Heart left ventricle (tissue), 16 donors: ENCODE measurements at regions not wholly inside any gene's neighbourhood (a gene's known extent, or its start where the extent isn't known, plus 50 kb on each side); places are given as distances from the start of the nearest gene placed in this dataset.

Source experiments
- ATAC-seq, 4 donors: fragments of 200-7000 bp; cut with Tn5 transposase; one replicate each; pipeline ENCODE4 v1.9.1; 2020 to 2022; ENCODE audit warnings: moderate library complexity in 4 of 4, mild to moderate bottlenecking in 3 of 4, moderate number of reproducible peaks in 1 of 4
- DNase-seq, 5 donors: peaks; one replicate each; pipeline ENCODE4 v3.0.0-alpha.2; 2020
- H3K27ac ChIP-seq, 12 donors: fragments of 200-600 bp; sonication (generic) in 4 of 12; one replicate each; pipeline versions ENCODE4 v1.5.0 to v1.8.0; 2016 to 2022; ENCODE audit warnings: mild to moderate bottlenecking in 2 of 12
- H3K27me3 ChIP-seq, 9 donors: fragments of 200-600 bp; sonication (generic) in 2 of 9; one replicate each; pipeline versions ENCODE4 v1.5.1 to v1.8.0; 2016 to 2022; ENCODE audit warnings: mild to moderate bottlenecking in 3 of 9
- H3K36me3 ChIP-seq, 9 donors: fragments of 200-600 bp; sonication (generic) in 2 of 9; one replicate each; pipeline versions ENCODE4 v1.5.0 to v1.8.0; 2018 to 2022; ENCODE audit warnings: mild to moderate bottlenecking in 2 of 9
- H3K4me1 ChIP-seq, 12 donors: fragments of 200-600 bp; sonication (generic) in 4 of 12; one replicate each; pipeline versions ENCODE4 v1.5.0 to v1.8.0; 2016 to 2022; ENCODE audit warnings: mild to moderate bottlenecking in 3 of 12
- H3K4me3 ChIP-seq, 12 donors: fragments of 200-600 bp; sonication (generic) in 4 of 12; one replicate each; pipeline versions ENCODE4 v1.5.0 to v1.8.0; 2017 to 2022; ENCODE audit warnings: mild to moderate bottlenecking in 9 of 12, moderate library complexity in 4 of 12
- H3K9me3 ChIP-seq, 12 donors: fragments of 200-600 bp; sonication (generic) in 4 of 12; one replicate each; pipeline versions ENCODE4 v1.5.0 to v1.8.0; 2016 to 2022; ENCODE audit warnings: mild to moderate bottlenecking in 1 of 12
- POLR2A ChIP-seq, 2 donors: fragments of 450-650 bp; IDR thresholded peaks; one replicate each; pipeline ENCODE4 v1.6.1; 2017; ENCODE audit warnings: antibody characterized with exemption in 2 of 2, mild to moderate bottlenecking in 2 of 2, moderate library complexity in 2 of 2
- WGBS, 4 donors: extraction: QIAGEN DNeasy Blood & Tissue Kit in 2 of 4; methylation state at CpG; one replicate each; pipeline versions ENCODE4 v1.1.5 to v1.1.7; 2013 to 2018; 5-methylcytosine and 5-hydroxymethylcytosine counted together
- intact Hi-C, 10 donors: fragments of 100-400 bp; cut with DNase I; formaldehyde crosslinking; loops; one replicate each; pipeline versions ENCODE4 v1.11.1 to v1.14.2; 2022
- TF ChIP-seq, protein P1 (sequence below), 12 donors: fragments of 200-600 bp; sonication (generic) in 4 of 12; IDR thresholded peaks; one replicate each; pipeline versions ENCODE4 v1.5.0 to v1.8.0; 2018 to 2022; ENCODE audit warnings: antibody characterized with exemption in 12 of 12, mild to moderate bottlenecking in 5 of 12
- donor health status: ischemic (EF 13 %, LVEDD 7.1; RV severe dilation, severe dysfunction).
- donor health status: healthy with polysubstance abuse.
- donor health status: DM: no; HTN: yes; CAD: no.
- donor health status: DM: no; HTN: no; CAD: no.
- donor health status: ischemic (EF 25% LVEDD 6.9; RV normal size, moderate dysfunction).
- donor health status: ischemic (EF 25% LVEDD 5.7; RV mildly dilated, moderate dysfunction).
- donor health status: healthy.
- donor health status: DM: yes; HTN: yes; CAD: no.
- donor health status: ischemic (EF 35%, LVEDD 5.7; RV mildly dilated, moderate dysfunction).
- donor health status: nonischemic (EF 11% LVEDD 7.7; RV severe dilation, severe dysfunction).
- donor health status: DM: yes; HTN: yes; CAD: no.
- donor health status: PGD.
- donor health status: ischemic (EF 29% LVEDD 5.4; RV normal size, mild dysfunction).
- donor health status: nonischemic (EF 23%, LVEDD 6.1; RV moderate dilation, normal function).

DNA sequence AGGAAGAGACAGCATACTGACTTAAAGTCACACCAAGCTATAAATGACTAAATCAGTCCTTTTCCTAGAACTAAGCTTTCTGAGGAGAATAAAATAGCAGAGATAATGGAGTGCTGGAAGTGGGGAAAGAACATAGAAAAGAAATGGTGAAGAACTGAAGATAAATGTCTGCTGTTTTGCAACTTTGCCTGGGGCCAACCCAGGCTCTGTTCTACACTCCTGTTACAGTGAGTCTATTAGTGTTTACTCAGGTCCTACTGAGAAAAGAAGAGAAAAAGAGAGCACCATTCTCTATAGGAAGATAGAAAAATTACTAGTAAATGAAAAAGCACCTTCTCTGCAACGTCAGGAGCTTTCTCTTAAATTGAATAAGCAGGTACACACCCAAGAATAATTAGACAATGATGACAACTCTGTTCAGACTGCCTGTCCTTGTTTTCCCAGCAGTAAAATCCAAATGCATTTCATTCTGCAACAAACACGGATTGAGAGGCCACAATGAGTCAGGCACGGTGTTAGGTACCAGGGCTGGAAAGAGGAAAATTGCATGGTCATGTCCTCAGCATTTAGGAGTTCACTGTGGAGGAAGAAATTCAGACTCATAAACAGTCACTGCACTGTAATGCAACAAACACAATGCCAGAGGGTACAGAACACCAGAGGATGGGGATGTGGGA is 139.4 kb upstream of the CAMK1G start:
- Histone ChIP-seq H3K4me1 (no peaks in the 10 kb centered on the region), H3K36me3 (no peaks in the 10 kb centered on the region), H3K27me3 (no peaks in the 10 kb centered on the region), H3K9me3 (peaks cover 0 to 6% (median 0%) of the 10 kb centered on the region in 12 donors), H3K4me3 (no peak overlapping the region), H3K27ac (no peak overlapping the region)
- DNase-seq (no peak), ATAC-seq (no peak)
- TF ChIP-seq POLR2A (IDR thresholded peaks at IDR 0.05): no peak
- TF ChIP-seq, protein P1, sequence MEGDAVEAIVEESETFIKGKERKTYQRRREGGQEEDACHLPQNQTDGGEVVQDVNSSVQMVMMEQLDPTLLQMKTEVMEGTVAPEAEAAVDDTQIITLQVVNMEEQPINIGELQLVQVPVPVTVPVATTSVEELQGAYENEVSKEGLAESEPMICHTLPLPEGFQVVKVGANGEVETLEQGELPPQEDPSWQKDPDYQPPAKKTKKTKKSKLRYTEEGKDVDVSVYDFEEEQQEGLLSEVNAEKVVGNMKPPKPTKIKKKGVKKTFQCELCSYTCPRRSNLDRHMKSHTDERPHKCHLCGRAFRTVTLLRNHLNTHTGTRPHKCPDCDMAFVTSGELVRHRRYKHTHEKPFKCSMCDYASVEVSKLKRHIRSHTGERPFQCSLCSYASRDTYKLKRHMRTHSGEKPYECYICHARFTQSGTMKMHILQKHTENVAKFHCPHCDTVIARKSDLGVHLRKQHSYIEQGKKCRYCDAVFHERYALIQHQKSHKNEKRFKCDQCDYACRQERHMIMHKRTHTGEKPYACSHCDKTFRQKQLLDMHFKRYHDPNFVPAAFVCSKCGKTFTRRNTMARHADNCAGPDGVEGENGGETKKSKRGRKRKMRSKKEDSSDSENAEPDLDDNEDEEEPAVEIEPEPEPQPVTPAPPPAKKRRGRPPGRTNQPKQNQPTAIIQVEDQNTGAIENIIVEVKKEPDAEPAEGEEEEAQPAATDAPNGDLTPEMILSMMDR (IDR thresholded peaks at IDR 0.05): no peak
- intact Hi-C loops: no loop called here
- 64 to 79% (median 69%) methylated on average over 3 of the region's 3 CpGs for WGBS, 4 donors

DNA sequence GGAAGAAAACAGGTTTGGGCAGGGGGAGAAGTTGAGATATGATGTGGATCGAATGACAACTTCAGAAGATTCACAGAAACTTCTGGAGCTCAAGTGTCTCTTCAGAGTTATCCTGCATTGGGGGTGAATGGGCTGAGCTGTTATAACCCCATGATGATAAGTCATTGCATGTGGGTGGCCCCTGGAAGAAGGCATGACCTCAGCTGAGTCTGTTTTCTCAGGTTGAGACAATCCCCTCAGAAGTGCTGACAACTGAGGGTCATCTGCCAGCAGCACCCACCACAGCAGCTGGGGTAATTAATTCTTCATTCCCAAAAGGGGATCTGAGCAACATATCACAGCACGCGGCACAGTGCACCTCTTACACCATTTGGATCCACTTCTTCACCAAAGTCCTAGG is 138.6 kb upstream of the CAMK1G start:
- intact Hi-C loops: no loop called here
- H3K9me3 ChIP-seq: peaks cover 0 to 4% (median 0%) of the 10 kb centered on the region in 12 donors
- H3K4me3 ChIP-seq: no peak overlapping the region
- TF ChIP-seq, protein P1 (IDR thresholded peaks at IDR 0.05): no peak
- TF ChIP-seq POLR2A (IDR thresholded peaks at IDR 0.05): no peak
- DNase-seq: no peak
- no peak overlapping the region for H3K27ac ChIP-seq
- H3K4me1 ChIP-seq: no peaks in the 10 kb centered on the region
- ATAC-seq: no peak
- 71 to 81% (median 77%) methylated on average over 3 of the region's 3 CpGs for WGBS, 4 donors
- no peaks in the 10 kb centered on the region for H3K36me3 ChIP-seq
- H3K27me3 ChIP-seq: no peaks in the 10 kb centered on the region

DNA sequence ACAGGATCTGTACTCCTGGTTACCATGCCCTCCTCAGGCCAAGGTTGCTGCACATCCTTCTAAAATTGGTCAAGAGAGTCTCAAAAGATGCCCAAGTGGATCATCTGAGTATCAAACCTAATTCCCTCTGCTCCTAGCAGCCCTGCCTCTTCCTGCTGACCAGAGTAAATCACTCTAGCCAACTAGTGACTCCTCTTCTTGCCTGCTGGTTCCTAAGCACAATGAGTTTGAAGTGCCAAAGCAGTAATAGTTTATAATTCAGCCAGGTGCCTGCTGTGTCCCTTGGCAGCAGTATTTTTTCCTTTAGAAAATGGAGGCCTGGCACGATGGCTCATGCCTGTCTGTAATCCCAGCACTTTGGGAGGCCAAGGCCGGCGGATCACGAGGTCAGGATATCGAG is 137.9 kb upstream of the CAMK1G start:
- no peak for DNase-seq
- Histone ChIP-seq H3K4me3 (no peak overlapping the region), H3K27ac (no peak overlapping the region), H3K9me3 (no peaks in the 10 kb centered on the region), H3K36me3 (no peaks in the 10 kb centered on the region), H3K27me3 (no peaks in the 10 kb centered on the region), H3K4me1 (no peaks in the 10 kb centered on the region)
- no peak for ATAC-seq
- 82 to 96% (median 92%) methylated on average over 2 to 5 of the region's 5 CpGs for WGBS, 4 donors
- intact Hi-C loops: no loop called here
- TF ChIP-seq, protein P1 (IDR thresholded peaks at IDR 0.05): no peak
- TF ChIP-seq POLR2A (IDR thresholded peaks at IDR 0.05): no peak

DNA sequence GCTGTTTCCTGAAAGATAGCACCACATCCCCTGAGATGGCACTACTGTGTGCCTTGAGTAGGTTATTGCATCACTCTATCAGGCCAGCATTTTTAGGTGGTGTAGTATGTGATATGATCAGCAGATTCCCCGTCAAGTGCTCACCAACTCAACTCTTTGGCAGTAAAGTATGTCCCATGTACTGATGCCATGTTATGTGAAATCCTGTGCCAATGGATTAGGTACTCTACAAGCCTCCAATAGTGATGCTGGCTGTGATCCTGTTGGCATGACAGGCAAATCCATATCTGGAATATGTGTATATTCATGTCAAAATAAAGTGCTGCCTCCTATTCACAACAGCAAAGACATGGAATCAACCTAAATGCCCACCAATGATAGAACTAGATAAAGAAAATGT is 137.2 kb upstream of the CAMK1G start:
- Histone ChIP-seq H3K27ac (no peak overlapping the region), H3K4me3 (no peak overlapping the region), H3K4me1 (no peaks in the 10 kb centered on the region), H3K27me3 (no peaks in the 10 kb centered on the region), H3K9me3 (no peaks in the 10 kb centered on the region), H3K36me3 (no peaks in the 10 kb centered on the region)
- no peak for ATAC-seq
- 91 to 100% (median 93%) methylated on average over 1 of the region's 1 CpG for WGBS, 4 donors
- intact Hi-C loops: no loop called here
- DNase-seq: no peak
- TF ChIP-seq, protein P1 (IDR thresholded peaks at IDR 0.05): no peak
- TF ChIP-seq POLR2A (IDR thresholded peaks at IDR 0.05): no peak
